Right atrium auricular region (tissue), 2 donors: ENCODE measurements at regions not wholly inside any gene's neighbourhood (a gene's known extent, or its start where the extent isn't known, plus 50 kb on each side); places are given as distances from the start of the nearest gene placed in this dataset.

Experiments used
- DNase-seq: peaks from one replicate; pipeline ENCODE4 v3.0.0-alpha.2; 2019; ENCODE audit warnings: low spot score
- H3K27ac ChIP-seq, 2 donors: fragments of 200-600 bp; sonication (generic); 1 replicate in 1 of 2; 2 replicates in 1 of 2; pipeline ENCODE4 v1.5.1; 2016 to 2019
- H3K27me3 ChIP-seq, 2 donors: fragments of 200-600 bp; sonication (generic); one replicate each; pipeline versions ENCODE4 v1.5.1 to v1.6.0; 2017 to 2019
- H3K36me3 ChIP-seq: fragments of 200-600 bp; sonication (generic); one replicate; pipeline ENCODE4 v1.5.1; 2016
- H3K4me1 ChIP-seq, 2 donors: fragments of 200-600 bp; sonication (generic); one replicate each; pipeline versions ENCODE4 v1.5.1 to v1.6.0; 2017 to 2019
- H3K4me3 ChIP-seq, 2 donors: fragments of 200-600 bp; sonication (generic); 1 replicate in 1 of 2; 2 replicates in 1 of 2; pipeline ENCODE4 v1.5.1; 2017 to 2019; ENCODE audit warnings: mild to moderate bottlenecking in 1 of 2, moderate library complexity in 1 of 2
- H3K9me3 ChIP-seq, 2 donors: fragments of 200-600 bp; sonication (generic); one replicate each; pipeline ENCODE4 v1.5.1; 2019
- TF ChIP-seq, protein P1 (sequence below), 2 donors: fragments of 200-600 bp; sonication (generic); IDR thresholded peaks; one replicate each; pipeline ENCODE4 v1.5.1; 2019; ENCODE audit warnings: antibody characterized with exemption in 2 of 2

DNA sequence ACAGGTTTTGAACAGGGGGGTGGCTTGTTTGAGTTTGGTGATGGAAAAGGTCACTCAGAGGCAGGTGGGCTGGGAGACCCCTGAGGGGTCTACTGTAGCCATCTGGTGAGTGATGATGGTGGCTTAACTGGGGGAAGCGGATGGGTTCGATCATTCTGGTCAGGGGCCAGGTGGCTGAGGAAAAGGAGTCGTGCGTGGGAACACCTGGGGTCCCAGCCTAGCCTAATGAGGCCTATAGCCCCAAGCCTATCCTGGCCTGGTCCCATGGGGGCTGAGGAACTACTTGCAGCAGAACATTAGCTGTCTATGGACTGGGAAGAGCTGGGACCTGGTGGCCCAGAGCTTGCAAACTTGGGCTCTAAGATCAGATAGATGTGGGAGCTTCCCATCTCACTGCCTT lies 158.4 kb upstream of the MYL2 start:
- Histone ChIP-seq H3K9me3 (no peaks in the 10 kb centered on the region), H3K36me3 (no peaks in the 10 kb centered on the region), H3K4me3 (no peak overlapping the region), H3K4me1 (no peaks in the 10 kb centered on the region), H3K27ac (no peak overlapping the region), H3K27me3 (peaks cover 0 to 3% of the 10 kb centered on the region in 2 donors)
- DNase-seq: no peak
- TF ChIP-seq, protein P1, sequence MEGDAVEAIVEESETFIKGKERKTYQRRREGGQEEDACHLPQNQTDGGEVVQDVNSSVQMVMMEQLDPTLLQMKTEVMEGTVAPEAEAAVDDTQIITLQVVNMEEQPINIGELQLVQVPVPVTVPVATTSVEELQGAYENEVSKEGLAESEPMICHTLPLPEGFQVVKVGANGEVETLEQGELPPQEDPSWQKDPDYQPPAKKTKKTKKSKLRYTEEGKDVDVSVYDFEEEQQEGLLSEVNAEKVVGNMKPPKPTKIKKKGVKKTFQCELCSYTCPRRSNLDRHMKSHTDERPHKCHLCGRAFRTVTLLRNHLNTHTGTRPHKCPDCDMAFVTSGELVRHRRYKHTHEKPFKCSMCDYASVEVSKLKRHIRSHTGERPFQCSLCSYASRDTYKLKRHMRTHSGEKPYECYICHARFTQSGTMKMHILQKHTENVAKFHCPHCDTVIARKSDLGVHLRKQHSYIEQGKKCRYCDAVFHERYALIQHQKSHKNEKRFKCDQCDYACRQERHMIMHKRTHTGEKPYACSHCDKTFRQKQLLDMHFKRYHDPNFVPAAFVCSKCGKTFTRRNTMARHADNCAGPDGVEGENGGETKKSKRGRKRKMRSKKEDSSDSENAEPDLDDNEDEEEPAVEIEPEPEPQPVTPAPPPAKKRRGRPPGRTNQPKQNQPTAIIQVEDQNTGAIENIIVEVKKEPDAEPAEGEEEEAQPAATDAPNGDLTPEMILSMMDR (IDR thresholded peaks at IDR 0.05): no peak

DNA sequence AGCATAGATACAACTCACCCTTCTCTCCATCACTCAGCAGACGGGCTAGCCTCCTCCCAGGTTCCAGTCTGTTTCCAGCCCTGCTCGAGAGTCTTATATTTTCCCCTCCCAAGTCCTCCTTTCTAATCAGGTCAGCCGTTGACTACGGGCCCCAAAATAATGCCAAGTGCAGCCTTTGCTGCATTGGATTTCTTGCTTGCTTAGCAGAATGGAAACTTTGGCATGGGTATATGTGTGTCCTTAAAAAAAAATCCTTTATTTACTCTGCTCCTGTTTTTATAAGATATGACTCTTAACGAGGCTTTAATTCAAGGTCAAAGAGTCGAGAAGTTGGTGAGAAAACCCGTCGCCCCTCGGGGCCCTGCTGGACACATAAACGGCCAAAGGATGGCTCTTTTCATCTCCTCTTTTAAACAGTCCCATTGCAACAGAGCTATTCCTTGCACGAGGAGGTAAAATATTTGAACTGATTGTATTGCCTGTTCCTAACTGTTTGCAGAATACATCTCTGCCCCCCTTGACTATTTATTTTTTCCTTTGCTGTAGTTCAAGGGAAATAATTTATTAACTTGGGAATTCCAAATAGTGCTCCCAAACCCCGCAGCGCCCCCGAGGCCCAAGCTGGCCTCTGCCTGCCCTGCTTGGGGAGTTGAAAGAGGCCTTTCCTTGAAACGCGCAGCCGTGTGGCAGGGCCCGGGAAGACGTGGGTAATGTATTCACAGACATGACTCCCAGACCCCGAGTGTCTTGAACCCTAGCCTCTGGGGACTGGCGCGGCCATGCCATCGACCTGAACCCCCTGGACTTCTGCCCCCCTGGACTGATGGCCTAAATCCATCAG lies 156.5 kb upstream of the MYL2 start:
- no peak overlapping the region for H3K4me3 ChIP-seq
- H3K27ac ChIP-seq: no peak overlapping the region
- no peaks in the 10 kb centered on the region for H3K4me1 ChIP-seq
- TF ChIP-seq, protein P1 (IDR thresholded peaks at IDR 0.05): no peak
- no peaks in the 10 kb centered on the region for H3K36me3 ChIP-seq
- H3K9me3 ChIP-seq: peaks cover 0 to 7% of the 10 kb centered on the region in 2 donors
- no peaks in the 10 kb centered on the region for H3K27me3 ChIP-seq
- no peak for DNase-seq

DNA sequence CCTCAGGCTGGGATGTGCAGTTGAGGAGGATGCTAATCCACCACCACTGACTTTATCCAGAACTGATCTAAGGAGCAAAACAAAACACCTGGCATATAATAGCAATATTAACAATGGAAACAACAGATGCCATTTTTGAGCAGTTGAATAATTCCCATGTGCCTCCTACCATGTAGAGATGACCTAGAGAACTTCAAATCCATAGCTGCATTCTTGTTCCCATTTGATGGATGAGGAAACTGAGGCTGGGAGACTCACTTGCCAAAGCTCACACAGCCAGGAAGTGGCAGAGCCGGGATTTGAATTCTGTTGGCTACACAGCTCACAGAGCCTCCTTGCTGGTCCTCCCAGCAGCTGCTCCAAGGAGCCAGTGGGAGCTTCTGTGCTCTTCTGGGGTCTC lies 155.8 kb upstream of the MYL2 start:
- no peak overlapping the region for H3K4me3 ChIP-seq
- peaks cover 0 to 10% of the 10 kb centered on the region in 2 donors for H3K9me3 ChIP-seq
- no peak for DNase-seq
- TF ChIP-seq, protein P1 (IDR thresholded peaks at IDR 0.05): no peak
- no peaks in the 10 kb centered on the region for H3K27me3 ChIP-seq
- no peak overlapping the region for H3K27ac ChIP-seq
- no peaks in the 10 kb centered on the region for H3K4me1 ChIP-seq
- H3K36me3 ChIP-seq: no peaks in the 10 kb centered on the region

DNA sequence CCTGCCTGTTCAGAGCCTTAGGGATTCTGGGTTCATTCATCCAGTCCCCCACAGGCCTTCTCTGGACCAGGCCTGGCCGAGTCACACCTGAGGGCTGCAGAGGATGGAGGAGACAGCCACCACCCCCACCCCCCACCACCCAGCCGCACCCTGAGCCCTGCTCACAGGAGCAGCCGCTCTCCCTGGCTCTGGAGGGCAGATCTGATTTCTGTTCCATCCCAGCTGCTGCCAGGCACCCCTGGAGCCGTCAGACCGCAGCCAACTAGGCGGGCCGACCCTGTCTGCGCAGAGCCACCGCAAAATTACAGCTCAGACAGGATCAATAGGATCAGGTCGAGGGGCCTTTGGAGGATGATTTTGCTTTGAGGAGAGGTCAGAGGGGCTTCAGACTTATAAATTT lies 154.6 kb upstream of the MYL2 start:
- peaks cover 0 to 11% of the 10 kb centered on the region in 2 donors for H3K9me3 ChIP-seq
- H3K4me1 ChIP-seq: no peaks in the 10 kb centered on the region
- DNase-seq: no peak
- TF ChIP-seq, protein P1 (IDR thresholded peaks at IDR 0.05): no peak
- no peaks in the 10 kb centered on the region for H3K36me3 ChIP-seq
- no peak overlapping the region for H3K27ac ChIP-seq
- H3K27me3 ChIP-seq: no peaks in the 10 kb centered on the region
- H3K4me3 ChIP-seq: no peak overlapping the region

DNA sequence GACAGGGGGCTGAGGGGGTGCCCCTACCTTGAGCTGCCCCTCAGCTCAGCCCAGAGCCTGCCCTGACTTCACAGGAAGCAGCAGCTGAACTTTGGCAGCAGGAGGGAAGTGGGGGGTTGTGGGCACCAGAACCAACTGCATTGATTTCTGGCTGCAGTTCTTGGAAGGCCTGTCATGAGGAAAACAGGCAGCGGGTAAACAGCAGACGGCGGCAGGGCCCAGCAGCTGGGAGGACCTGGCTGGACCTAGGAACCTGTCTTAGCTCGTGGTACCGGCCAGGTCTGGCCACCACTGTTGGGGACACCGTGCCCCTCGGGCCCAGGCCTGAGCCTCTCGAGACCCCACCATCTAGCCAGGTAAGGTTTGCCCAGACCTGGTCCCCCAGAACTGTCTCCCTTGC lies 154.2 kb upstream of the MYL2 start:
- no peaks in the 10 kb centered on the region for H3K36me3 ChIP-seq
- H3K9me3 ChIP-seq: peaks cover 0 to 11% of the 10 kb centered on the region in 2 donors
- TF ChIP-seq, protein P1 (IDR thresholded peaks at IDR 0.05): no peak
- H3K4me1 ChIP-seq: no peaks in the 10 kb centered on the region
- H3K27ac ChIP-seq: no peak overlapping the region
- DNase-seq: no peak
- H3K27me3 ChIP-seq: no peaks in the 10 kb centered on the region
- no peak overlapping the region for H3K4me3 ChIP-seq

DNA sequence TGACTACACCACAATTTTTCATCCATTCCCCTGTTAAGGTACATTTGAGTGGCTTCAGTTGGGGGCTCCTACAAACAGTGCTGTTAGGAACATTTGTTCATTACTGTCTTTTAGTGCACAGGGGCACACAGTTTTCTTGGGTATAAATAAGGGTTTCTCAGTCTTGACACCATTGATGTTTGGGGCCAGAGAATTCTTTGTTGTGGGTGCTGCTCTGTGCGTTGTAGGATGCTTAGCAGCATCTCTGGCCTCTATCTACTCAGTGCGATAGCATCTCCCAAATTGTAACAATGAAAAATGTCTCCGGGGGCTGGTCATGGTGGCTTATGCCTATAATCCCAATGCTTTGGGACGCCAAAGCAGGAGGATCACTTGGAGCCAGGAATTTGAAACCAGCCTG lies 153.0 kb upstream of the MYL2 start:
- Histone ChIP-seq H3K4me3 (no peak overlapping the region), H3K27ac (no peak overlapping the region)
- no peak for DNase-seq

More for the DNA sequence above, 153.0 kb upstream of the MYL2 start:
- no peaks in the 10 kb centered on the region for H3K36me3 ChIP-seq
- H3K4me1 ChIP-seq: no peaks in the 10 kb centered on the region
- no peaks in the 10 kb centered on the region for H3K27me3 ChIP-seq
- TF ChIP-seq, protein P1 (IDR thresholded peaks at IDR 0.05): no peak
- peaks cover 0 to 11% of the 10 kb centered on the region in 2 donors for H3K9me3 ChIP-seq
